ENCODE measurements at regions not wholly inside any gene's neighbourhood (a gene's known extent, or its start where the extent isn't known, plus 50 kb on each side); places are given as distances from the start of the nearest gene placed in this dataset.
A peak's percentile ranks its signal among the peaks of the same experiment; 100 is the strongest.
"Not testable (repeated sequence)": the region's sequence is repeated elsewhere in the genome, so short reads cannot be mapped to it uniquely, and the experiment has no call there.

DNA sequence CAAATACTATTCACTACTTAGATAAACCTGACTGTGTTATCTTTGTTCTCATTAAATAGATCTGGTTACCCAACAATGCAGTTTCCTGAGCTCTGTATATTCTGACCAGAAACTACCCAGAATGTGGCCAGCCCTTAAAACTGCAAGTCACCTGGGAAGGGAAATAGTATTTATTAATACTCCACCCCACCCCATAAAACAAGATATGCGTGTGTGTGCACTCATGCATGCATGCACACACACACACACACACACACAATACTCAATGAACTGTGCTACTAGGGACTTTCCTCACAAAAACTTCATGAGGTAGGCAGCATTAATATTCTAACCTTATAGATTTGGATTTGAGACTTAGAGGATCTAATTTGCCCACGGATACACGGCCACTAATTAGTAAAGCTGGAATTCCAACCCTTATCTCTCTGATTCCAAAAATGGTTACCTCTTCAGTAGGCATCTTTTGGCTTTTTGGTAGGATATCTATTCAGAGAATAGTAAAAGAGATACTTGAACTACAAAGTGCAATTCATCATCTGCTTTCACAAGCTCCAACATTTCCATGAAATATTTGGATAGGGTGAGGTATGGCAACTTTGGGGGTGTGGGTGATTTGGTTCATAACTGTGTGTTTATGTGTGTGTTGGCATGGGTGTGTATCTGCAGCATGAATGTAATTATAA lies 197.0 kb upstream of the CFAP20DC start:
- ChIA-PET POLR2A (interaction anchor here (0.7 kb wide), 1 partner anchor 1491 kb away, joined by 3 read pairs; no protein-coding TSS in a partner anchor), CTCF (no interaction called here)
- intact Hi-C loops (cut with micrococcal nuclease), result no loop called here
- H3K36me3 Mint-ChIP-seq, result peaks cover 6% of the 10 kb centered on the region
- no peak overlapping the region for H3K4me3 Mint-ChIP-seq
- DNase-seq, result no peak
- H3K27me3 Mint-ChIP-seq, result no peaks in the 10 kb centered on the region
- H3K9me3 Mint-ChIP-seq, result peaks cover 20% of the 10 kb centered on the region
- no peak overlapping the region for H3K27ac Mint-ChIP-seq
- no peaks in the 10 kb centered on the region for H3K4me1 Mint-ChIP-seq (ENCODE audit: low read depth)

DNA sequence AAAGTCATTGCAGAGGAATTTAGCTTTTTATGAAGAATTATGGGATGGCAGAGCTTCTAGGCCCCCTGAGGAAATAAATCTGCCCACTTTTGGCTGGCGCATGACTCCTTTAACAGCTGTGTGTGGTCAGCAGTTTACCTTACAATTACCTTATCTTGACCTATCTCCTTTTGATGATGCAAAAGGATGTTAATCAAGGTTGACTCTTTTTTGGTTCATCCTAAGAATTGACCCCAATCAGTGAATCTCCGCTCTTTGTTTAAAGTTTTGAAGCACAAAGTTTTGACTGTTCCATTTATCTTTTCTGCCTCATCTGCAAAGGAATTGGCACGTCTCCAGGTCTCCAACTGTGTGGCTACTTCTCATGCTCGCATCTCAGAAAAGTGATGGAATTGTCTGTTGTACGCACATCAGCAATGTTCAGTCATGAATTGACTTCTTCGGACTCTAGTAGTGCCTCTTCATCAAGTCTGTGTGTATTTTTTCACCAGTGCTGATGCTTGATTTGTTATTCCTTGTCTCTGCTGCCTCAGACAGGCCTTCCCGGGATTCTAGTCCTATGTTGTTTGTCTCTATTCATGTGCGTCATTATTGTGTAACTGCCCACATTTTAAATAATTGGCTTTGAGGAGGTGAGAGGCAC lies 196.2 kb upstream of the CFAP20DC start:
- intact Hi-C loops (cut with micrococcal nuclease), result no loop called here
- Mint-ChIP-seq H3K4me3 (no peak overlapping the region), H3K9me3 (peaks cover 20% of the 10 kb centered on the region), H3K27me3 (no peaks in the 10 kb centered on the region), H3K36me3 (peaks cover 6% of the 10 kb centered on the region), H3K27ac (no peak overlapping the region), H3K4me1 (ENCODE audit: low read depth) (no peaks in the 10 kb centered on the region)
- ChIA-PET CTCF (interaction anchor here (0.7 kb wide), 1 partner anchor 772 kb away, joined by 4 read pairs; no protein-coding TSS in a partner anchor), POLR2A (no interaction called here)
- no peak for DNase-seq

DNA sequence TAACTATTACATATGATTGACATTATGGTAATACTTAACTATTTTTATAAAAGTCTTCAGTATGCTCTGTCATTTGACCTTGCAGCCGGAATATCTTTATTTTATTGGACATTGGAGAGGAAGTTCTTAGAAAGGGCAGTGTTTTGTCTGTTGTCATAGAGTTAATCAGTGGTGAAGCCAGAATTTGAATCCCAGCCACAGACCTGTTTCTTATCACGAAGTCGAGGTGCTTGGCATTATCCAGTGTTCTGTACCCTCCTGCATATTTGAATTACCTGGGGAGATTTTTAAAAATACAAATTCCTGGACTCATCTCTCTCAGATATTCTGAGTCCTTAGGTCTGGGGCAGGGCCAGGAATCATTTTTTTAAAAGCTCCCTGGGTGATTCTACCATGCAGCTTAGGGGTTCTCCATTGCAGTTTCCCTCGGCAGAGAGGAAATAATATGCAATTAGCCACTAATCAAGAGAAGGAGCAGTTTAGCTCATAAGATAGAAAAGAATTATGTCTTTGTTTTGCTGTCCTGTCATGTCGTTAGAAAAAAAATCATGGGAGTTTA lies 195.6 kb upstream of the CFAP20DC start:
- peaks cover 20% of the 10 kb centered on the region for H3K9me3 Mint-ChIP-seq

DNA sequence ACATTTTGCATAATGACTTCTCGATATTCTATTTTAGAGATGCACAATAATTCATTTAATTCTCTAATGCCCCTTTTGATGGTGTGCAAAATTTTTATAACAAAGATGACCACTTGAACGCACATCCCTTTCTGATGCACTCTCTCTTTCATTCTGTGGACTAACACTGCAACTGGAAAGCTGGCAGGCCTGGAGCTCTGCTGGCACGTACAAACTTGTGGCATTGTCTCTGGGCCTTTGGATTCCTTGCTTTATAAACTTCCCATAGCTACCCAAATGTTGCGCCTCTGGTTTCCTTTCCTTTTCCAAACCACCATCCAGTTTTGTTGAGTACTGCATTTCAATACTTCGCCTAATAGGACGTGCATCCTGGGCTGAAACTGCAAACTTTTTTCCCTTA lies 194.5 kb upstream of the CFAP20DC start:
- POLR2A ChIA-PET, result no interaction called here
- CTCF ChIA-PET, result no interaction called here
- DNase-seq, result no peak
- H3K36me3 Mint-ChIP-seq, result peaks cover 6% of the 10 kb centered on the region
- H3K9me3 Mint-ChIP-seq, result peaks cover 19% of the 10 kb centered on the region
- intact Hi-C loops (cut with micrococcal nuclease), result no loop called here
- H3K27me3 Mint-ChIP-seq, result no peaks in the 10 kb centered on the region
- no peak overlapping the region for H3K4me3 Mint-ChIP-seq
- peaks cover 2% of the 10 kb centered on the region for H3K4me1 Mint-ChIP-seq (ENCODE audit: low read depth)
- H3K27ac Mint-ChIP-seq, result no peak overlapping the region

More for the DNA sequence above, 195.6 kb upstream of the CFAP20DC start:
- Mint-ChIP-seq H3K36me3 (peaks cover 6% of the 10 kb centered on the region), H3K4me1 (ENCODE audit: low read depth) (peaks cover 2% of the 10 kb centered on the region), H3K27ac (no peak overlapping the region), H3K27me3 (no peaks in the 10 kb centered on the region), H3K4me3 (no peak overlapping the region)
- ChIA-PET POLR2A (interaction anchor here (0.5 kb wide), 1 partner anchor 71 kb away, joined by 3 read pairs; no protein-coding TSS in a partner anchor), CTCF (interaction anchor here (0.7 kb wide), 1 partner anchor 772 kb away, joined by 4 read pairs; no protein-coding TSS in a partner anchor)
- DNase-seq, result no peak
- intact Hi-C loops (cut with micrococcal nuclease), result no loop called here

DNA sequence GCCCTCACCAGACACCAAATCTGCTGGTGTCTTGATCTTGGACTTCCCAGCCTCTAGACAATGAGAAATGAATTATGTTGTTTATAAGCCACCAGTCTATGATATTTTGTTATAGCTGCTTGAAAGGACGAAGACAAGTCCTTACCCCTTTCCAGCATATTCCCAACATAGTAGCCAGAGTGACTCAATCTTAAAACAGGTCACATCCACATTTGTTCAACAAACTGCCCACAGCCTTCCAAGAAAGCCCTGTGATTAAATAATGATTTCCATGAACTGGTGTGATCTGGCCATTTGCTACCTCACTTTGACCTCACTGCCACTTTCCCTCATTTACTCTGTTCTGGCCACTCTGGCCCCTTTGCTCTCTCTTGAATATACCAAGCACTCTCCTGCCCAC lies 193.7 kb upstream of the CFAP20DC start:
- no peak for DNase-seq

DNA sequence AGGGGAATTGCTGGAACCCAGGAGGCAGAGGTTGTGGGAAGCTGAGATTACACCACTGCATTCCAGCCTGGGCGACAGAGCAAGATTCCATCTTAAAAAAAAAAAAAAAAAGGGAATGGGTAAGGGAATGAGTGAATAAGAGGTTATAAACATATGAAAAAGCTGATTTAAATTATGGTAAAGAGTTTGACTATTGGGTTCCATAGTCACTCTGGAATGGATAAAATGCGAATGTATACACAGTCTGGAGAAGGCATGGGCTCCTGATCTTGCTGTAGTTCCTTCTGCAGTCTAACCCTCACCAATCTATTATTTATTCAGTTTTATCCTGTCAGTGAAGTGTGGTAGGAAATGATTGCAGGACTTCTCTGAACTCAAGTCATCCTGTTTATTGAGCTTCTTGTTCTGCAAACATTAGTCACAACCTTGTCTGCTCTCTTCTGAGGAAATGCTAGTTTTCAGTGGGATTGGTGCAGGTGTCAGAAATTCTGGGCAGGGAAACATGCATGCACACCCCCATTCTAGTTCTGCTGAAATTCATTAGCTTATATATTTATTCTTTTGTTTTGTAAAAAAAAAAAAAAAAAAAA lies 190.9 kb upstream of the CFAP20DC start:
- ChIA-PET CTCF (no interaction called here), POLR2A (interaction anchor here (0.7 kb wide), 1 partner anchor 255 kb away, joined by 3 read pairs; no protein-coding TSS in a partner anchor)
- Mint-ChIP-seq H3K36me3 (no peaks in the 10 kb centered on the region), H3K4me1 (ENCODE audit: low read depth) (peaks cover 10% of the 10 kb centered on the region), H3K27me3 (peaks cover 10% of the 10 kb centered on the region), H3K27ac (no peak overlapping the region), H3K4me3 (no peak overlapping the region), H3K9me3 (peaks cover 7% of the 10 kb centered on the region)
- DNase-seq, result no peak
- intact Hi-C loops (cut with micrococcal nuclease), result no loop called here

More for the DNA sequence above, 193.7 kb upstream of the CFAP20DC start:
- H3K4me1 Mint-ChIP-seq (ENCODE audit: low read depth), result peaks cover 2% of the 10 kb centered on the region
- ChIA-PET POLR2A (no interaction called here), CTCF (no interaction called here)
- peaks cover 2% of the 10 kb centered on the region for H3K27me3 Mint-ChIP-seq
- H3K36me3 Mint-ChIP-seq, result no peaks in the 10 kb centered on the region
- H3K9me3 Mint-ChIP-seq, result peaks cover 10% of the 10 kb centered on the region
- H3K4me3 Mint-ChIP-seq, result no peak overlapping the region
- intact Hi-C loops (cut with micrococcal nuclease), result no loop called here
- no peak overlapping the region for H3K27ac Mint-ChIP-seq

DNA sequence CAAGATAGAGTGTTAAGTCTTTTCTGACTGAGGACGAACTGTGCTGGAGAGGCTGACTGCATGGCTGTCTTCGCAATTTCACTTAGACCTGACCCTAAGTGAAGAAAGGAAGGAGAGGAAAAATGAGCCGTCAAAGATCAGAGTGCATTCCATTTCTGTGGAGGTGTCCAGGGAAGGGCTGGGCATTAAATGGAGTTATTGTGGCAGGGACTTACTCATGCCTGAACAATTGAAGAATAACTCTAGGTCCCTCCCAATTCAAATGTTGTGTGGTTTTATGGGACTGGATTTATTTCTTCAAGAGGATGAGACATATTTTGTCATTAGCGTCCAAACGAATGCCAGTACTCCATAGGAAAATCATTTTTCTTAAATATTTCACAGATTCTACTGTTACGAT lies 187.3 kb upstream of the CFAP20DC start:
- peaks cover 2% of the 10 kb centered on the region for H3K36me3 Mint-ChIP-seq
- no peak for DNase-seq
- intact Hi-C loops (cut with micrococcal nuclease), result loop anchor here (2.0 kb wide), 1 partner anchor 190 kb away; no protein-coding TSS in a partner anchor
- no peak overlapping the region for H3K4me3 Mint-ChIP-seq
- peaks cover 5% of the 10 kb centered on the region for H3K9me3 Mint-ChIP-seq
- ChIA-PET POLR2A (no interaction called here), CTCF (no interaction called here)
- no peak overlapping the region for H3K27ac Mint-ChIP-seq
- peaks cover 21% of the 10 kb centered on the region for H3K4me1 Mint-ChIP-seq (ENCODE audit: low read depth)
- H3K27me3 Mint-ChIP-seq, result peaks cover 15% of the 10 kb centered on the region

DNA sequence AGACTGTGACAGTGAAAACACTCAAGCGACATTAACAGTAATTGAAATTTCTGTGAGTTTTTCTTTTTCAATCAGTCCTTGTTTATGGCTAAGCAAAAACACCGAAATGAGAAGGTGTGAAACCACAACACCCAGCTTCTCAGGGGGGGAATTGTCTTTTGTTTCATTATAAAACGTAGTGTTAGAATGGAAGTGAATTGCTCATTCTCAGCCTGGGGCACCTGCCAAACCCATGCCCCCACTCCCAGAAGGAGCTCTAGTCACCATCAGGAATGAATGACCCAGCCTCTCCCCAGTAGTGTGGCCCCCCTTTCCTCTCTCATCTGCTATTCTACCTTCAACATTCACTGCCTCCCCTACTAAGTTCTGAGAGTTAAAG lies 185.8 kb upstream of the CFAP20DC start:
- intact Hi-C loops (cut with micrococcal nuclease), result loop anchor here (1.0 to 2.0 kb wide), 5 partner anchors 52 to 331 kb away; no protein-coding TSS in a partner anchor
- no peak overlapping the region for H3K27ac Mint-ChIP-seq
- peaks cover 16% of the 10 kb centered on the region for H3K9me3 Mint-ChIP-seq
- ChIA-PET POLR2A (interaction anchor here (1.0 to 1.1 kb wide), 2 partner anchors 51 to 151 kb away, joined by 3 to 4 read pairs; no protein-coding TSS in a partner anchor), CTCF (interaction anchor here (0.8 to 1.6 kb wide), 5 partner anchors 24 to 622 kb away, joined by 3 to 7 read pairs (median 3); no protein-coding TSS in a partner anchor)
- no peak overlapping the region for H3K4me3 Mint-ChIP-seq
- peak; percentile 71 for DNase-seq
- peaks cover 19% of the 10 kb centered on the region for H3K4me1 Mint-ChIP-seq (ENCODE audit: low read depth)
- peaks cover 7% of the 10 kb centered on the region for H3K36me3 Mint-ChIP-seq
- H3K27me3 Mint-ChIP-seq, result peaks cover 15% of the 10 kb centered on the region

DNA sequence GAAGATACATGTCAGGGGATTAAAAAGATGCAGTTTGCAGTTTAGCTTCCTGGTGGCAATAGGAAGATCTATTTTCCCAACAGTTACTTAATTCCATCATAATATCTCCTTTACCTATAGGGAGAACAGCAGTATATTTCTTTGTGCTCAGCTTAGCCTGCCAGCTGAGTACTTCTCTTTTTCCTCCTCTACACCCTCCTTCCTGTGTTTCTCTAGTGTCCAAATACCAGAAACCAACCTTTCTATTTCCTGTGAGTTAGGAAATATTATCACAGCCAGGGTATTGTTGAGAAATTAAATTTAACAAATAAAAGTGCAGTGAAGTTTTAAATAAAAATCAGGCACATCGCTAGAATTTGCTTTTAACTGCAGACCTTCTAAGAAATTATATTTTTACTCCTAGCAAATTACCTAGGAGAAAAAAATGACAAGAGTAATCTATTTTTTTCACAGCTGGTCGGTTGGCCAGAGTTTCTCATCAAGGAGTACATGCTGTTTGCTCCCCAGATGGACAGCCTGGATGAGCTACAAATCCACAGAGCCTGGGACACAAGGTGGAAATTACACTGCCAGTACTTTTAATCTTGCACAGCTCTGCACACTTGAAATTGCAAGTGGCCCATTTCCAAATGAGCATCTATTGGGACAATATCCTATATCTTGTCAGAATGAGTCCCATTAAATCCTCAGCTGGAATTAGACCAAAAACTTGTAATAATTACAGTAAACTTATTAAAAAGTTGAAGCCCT lies 185.2 kb upstream of the CFAP20DC start:
- DNase-seq, result no peak
- Mint-ChIP-seq H3K36me3 (peaks cover 8% of the 10 kb centered on the region), H3K27ac (no peak overlapping the region), H3K27me3 (peaks cover 15% of the 10 kb centered on the region), H3K9me3 (peaks cover 22% of the 10 kb centered on the region), H3K4me1 (ENCODE audit: low read depth) (peaks cover 19% of the 10 kb centered on the region), H3K4me3 (no peak overlapping the region)
- CTCF ChIA-PET, result interaction anchor here (0.8 to 1.6 kb wide), 5 partner anchors 23 to 623 kb away, joined by 3 to 7 read pairs (median 3); no protein-coding TSS in a partner anchor
- intact Hi-C loops (cut with micrococcal nuclease), result loop anchor here (1.0 to 2.0 kb wide), 4 partner anchors 52 to 332 kb away; no protein-coding TSS in a partner anchor
- POLR2A ChIA-PET, result interaction anchor here (1.0 to 1.1 kb wide), 2 partner anchors 51 to 152 kb away, joined by 3 to 4 read pairs; no protein-coding TSS in a partner anchor

DNA sequence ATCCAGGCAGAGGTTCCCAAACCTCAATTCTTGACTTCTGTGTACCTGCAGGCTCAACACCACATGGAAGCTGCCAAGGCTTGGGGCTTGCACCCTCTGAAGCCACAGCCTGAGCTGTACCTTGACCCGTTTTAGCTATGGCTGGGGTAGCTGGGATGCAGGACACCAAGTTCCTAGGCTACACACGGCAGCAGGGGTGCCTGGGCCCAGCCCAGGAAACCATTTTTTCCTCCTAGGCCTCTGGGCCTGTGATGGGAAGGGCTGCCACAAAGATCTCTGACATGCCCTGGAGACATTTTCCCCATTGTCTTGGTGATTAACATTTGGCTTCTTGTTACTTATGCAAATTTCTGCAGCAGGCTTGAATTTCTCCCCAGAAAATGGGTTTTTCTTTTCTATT lies 180.6 kb upstream of the CFAP20DC start:
- H3K4me1 Mint-ChIP-seq (ENCODE audit: low read depth); H3K27me3 Mint-ChIP-seq; H3K27ac Mint-ChIP-seq; POLR2A ChIA-PET; H3K4me3 Mint-ChIP-seq; intact Hi-C loops (cut with micrococcal nuclease); DNase-seq; CTCF ChIA-PET: not testable (repeated sequence)
- H3K36me3 Mint-ChIP-seq, result peaks cover 14% of the 10 kb centered on the region
- peaks cover 31% of the 10 kb centered on the region for H3K9me3 Mint-ChIP-seq

DNA sequence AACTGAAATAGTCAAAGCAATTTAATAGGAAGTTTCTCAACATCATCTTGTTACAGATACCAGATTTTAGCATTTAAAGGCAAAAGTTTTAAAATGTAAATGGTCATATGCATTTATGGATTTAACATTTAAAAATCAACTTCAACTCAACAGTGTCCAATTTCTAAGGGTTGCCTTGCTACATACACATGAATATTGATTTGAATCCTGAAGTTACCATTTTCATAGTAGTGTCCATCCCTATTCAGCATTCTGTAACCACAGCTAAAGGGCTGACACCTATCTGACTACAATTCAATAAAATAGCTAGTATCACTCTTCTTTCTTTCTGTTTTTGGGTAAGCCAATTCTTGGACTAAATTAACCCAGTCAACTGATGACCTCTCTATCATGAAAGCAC lies 164.0 kb upstream of the CFAP20DC start:
- intact Hi-C loops (cut with micrococcal nuclease), result loop anchor here (2.0 to 5.0 kb wide), 2 partner anchors 73 to 589 kb away; no protein-coding TSS in a partner anchor
- CTCF ChIA-PET, result interaction anchor here (0.7 to 4.5 kb wide), 6 partner anchors 9 to 645 kb away, joined by 4 to 54 read pairs (median 4); no protein-coding TSS in a partner anchor
- H3K36me3 Mint-ChIP-seq, result no peaks in the 10 kb centered on the region

More for the DNA sequence above, 164.0 kb upstream of the CFAP20DC start:
- Mint-ChIP-seq H3K27ac (no peak overlapping the region), H3K9me3 (no peaks in the 10 kb centered on the region), H3K4me3 (no peak overlapping the region), H3K27me3 (peaks cover 2% of the 10 kb centered on the region), H3K4me1 (ENCODE audit: low read depth) (no peaks in the 10 kb centered on the region)
- POLR2A ChIA-PET, result no interaction called here
- no peak for DNase-seq
